Astrocyte of the cerebellum (primary cell): ENCODE measurements at regions not wholly inside any gene's neighbourhood (a gene's known extent, or its start where the extent isn't known, plus 50 kb on each side); places are given as distances from the start of the nearest gene placed in this dataset.

Experiments used
- DNase-seq: peaks from one replicate; pipeline ENCODE4 v3.0.0-alpha.2; 2011; ENCODE audit warnings: low read depth
- H3K4me3 ChIP-seq: 2 replicates; pipeline ENCODE4 v1.5.1; 2011; ENCODE audit warnings: mild to moderate bottlenecking, low read depth, low read length, moderate library complexity
- in situ Hi-C: cut with HindIII; loops from 2 replicates; pipeline ENCODE4 v1.10.0; 2017; ENCODE audit warnings: low sequenced_read_pairs
- TF ChIP-seq, protein P1 (sequence below): IDR thresholded peaks from 2 replicates; pipeline ENCODE4 v1.5.1; 2012; ENCODE audit warnings: low read length, low read depth, moderate library complexity, mild to moderate bottlenecking; ENCODE audit errors: missing control alignments

DNA sequence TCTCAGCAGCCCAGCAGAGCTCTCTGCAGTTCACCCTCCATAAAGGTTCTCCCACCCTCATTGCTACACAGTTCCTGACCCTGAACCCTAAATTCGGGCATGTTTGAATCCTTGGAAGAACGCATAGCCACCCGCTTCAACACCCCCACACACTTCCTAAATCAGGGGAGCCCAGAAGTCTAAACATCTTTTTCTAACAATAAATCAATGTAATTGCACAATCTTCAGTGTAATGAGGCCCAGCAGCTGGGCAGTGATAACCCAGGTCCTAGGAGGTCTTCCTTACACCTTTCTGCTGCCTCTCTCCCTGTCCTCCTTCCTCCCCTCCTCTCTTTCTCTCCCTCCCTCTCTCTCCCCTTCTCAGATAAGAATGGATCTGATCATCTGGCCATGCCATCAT lies 88.0 kb downstream of the IRX2 start:
- TF ChIP-seq, protein P1, sequence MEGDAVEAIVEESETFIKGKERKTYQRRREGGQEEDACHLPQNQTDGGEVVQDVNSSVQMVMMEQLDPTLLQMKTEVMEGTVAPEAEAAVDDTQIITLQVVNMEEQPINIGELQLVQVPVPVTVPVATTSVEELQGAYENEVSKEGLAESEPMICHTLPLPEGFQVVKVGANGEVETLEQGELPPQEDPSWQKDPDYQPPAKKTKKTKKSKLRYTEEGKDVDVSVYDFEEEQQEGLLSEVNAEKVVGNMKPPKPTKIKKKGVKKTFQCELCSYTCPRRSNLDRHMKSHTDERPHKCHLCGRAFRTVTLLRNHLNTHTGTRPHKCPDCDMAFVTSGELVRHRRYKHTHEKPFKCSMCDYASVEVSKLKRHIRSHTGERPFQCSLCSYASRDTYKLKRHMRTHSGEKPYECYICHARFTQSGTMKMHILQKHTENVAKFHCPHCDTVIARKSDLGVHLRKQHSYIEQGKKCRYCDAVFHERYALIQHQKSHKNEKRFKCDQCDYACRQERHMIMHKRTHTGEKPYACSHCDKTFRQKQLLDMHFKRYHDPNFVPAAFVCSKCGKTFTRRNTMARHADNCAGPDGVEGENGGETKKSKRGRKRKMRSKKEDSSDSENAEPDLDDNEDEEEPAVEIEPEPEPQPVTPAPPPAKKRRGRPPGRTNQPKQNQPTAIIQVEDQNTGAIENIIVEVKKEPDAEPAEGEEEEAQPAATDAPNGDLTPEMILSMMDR = no peak
- in situ Hi-C loops = no loop called here
- DNase-seq = no peak
- no peak overlapping the region for H3K4me3 ChIP-seq

DNA sequence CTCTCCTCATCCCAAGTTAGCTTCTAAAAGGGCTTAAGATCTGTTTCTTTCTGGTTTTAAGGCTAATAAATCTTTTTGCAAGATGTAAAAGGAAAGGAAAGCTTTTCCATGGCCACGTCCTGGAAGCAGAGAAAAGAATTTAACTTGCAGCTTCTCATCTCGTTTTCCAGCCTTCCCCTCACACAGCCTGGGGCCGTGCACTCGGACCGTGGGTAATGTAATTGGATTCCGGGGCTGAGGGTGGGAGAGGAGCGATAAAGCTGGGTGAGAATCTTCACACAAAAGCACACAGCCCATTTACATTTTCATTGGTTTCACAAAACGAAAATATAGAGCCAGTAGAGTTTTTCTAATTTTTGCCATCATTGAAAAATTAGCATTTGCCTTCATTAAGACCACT lies 91.2 kb downstream of the IRX2 start:
- TF ChIP-seq, protein P1 = no peak
- in situ Hi-C loops = no loop called here
- no peak for DNase-seq
- no peak overlapping the region for H3K4me3 ChIP-seq

DNA sequence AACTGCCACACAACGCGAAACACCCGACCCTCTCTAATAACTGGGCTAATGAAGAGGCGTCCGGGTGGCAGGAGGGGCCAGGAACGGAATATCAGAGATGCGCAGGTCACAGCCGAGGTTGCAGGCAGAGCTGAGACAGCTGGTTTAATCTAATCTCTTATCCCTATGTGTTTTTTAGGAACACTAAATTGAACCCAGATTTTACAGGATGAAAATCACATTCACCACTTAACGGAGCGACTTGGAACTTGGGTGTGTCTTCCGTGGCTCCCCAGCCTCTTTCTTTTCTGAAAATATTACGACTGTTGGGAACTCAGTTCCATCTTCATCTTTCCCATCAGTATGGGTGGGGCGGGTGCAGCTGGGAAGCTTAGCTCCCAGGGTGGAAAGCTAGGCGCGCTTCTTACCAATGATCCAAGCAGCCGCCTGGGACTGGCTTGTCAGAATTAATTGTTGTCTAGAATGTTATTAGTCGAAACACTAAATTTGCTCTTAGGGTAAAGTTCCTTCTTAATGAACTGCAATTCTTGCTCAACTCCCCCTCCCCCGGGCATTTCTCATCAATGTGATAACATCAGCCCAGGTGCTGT lies 92.5 kb downstream of the IRX2 start:
- in situ Hi-C loops = no loop called here
- no peak for DNase-seq
- no peak overlapping the region for H3K4me3 ChIP-seq
- TF ChIP-seq, protein P1 = no peak

DNA sequence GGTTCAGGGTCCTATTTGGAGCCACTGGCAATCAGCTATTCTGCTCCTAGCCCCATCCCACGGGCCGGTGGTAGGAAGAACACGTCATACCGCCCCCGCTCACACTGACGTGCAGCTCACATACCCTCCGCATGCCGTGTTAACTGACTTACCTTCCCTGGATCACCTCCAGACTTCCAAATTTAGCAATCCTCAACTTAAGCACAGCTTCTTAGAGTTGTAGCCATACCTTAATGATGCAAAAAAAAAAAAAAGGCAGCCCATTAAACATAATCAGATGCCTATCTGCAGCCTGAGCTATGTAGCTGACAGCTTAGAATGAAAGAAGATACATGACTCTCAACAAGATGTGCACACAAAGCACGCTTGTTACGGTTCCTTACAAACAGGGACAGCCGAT lies 93.0 kb downstream of the IRX2 start:
- TF ChIP-seq, protein P1 = no peak
- no peak overlapping the region for H3K4me3 ChIP-seq
- in situ Hi-C loops = no loop called here
- no peak for DNase-seq

DNA sequence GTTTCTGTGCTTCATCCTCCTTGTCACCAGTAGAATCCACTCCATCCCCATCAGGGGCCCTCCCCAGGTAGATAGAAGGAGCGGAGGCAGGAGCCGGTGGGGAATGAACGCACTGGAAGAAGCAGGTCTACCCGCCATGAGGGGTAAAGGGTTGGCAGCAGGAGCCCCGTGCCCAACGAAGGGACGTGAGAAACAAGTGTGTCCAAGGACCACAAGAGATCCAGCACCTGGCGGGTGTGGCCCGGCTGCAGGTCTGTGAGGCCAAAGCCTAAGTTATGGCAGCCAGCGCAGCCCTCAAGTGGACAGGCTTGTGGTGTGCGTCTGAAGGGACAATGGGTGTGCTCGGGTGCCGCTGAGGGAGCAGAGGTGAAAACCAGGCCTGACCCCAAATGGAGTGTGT lies 94.3 kb downstream of the IRX2 start:
- no peak overlapping the region for H3K4me3 ChIP-seq
- TF ChIP-seq, protein P1 = no peak
- in situ Hi-C loops = no loop called here
- DNase-seq = no peak

DNA sequence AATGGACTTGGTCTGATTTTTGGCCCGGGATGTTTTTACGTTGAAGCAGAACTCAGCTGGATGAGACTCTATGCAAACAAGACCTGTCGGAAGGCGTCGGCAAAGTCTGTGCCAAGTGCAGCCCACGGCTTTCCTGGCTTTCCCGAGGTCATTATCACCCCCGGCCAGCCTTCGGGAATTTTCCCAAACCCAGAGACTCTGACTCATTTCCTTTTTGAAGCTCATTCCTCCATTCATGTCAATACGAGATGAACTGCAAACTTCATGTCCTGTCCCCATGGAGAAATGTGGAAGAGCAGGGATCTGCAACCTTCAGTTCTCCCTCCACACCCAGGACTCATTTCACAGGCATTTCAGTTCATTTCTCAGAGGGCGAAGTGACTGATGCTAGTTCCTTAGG lies 95.3 kb downstream of the IRX2 start:
- DNase-seq = peak; percentile 80
- H3K4me3 ChIP-seq = no peak overlapping the region
- in situ Hi-C loops = no loop called here
- TF ChIP-seq, protein P1 = no peak
